C4-2B (cell line): ENCODE measurements at regions not wholly inside any gene's neighbourhood (a gene's known extent, or its start where the extent isn't known, plus 50 kb on each side); places are given as distances from the start of the nearest gene placed in this dataset.

Source experiments
- CTCF ChIP-seq: fragments of 450-650 bp; conservative IDR thresholded peaks from 2 replicates; pipeline ENCODE4 v1.5.1; 2017; ENCODE audit warnings: mild to moderate bottlenecking
- ZFX ChIP-seq: fragments of 450-650 bp; IDR thresholded peaks from 2 replicates; pipeline ENCODE4 v1.6.1; 2017

GRCh38 chr12:20105943-20106342, 262.4 kb upstream of the PDE3A start:
- TF ChIP-seq CTCF: no peak
- TF ChIP-seq ZFX: no peak
